OCI-LY1 (cell line): ENCODE measurements at regions not wholly inside any gene's neighbourhood (a gene's known extent, or its start where the extent isn't known, plus 50 kb on each side); places are given as distances from the start of the nearest gene placed in this dataset.

Source experiments
- CTCF ChIP-seq: fragments of 200-600 bp; sonication (generic), shearing (Covaris generic); IDR thresholded peaks from 2 replicates; pipeline ENCODE4 v1.5.1; 2017; ENCODE audit warnings: mild to moderate bottlenecking, antibody characterized with exemption, low read length, moderate library complexity, mixed read lengths
- EZH2 ChIP-seq: fragments of 200-600 bp; sonication (generic), shearing (Covaris generic); IDR thresholded peaks from 2 replicates; pipeline ENCODE4 v1.8.0; 2017; ENCODE audit warnings: borderline replicate concordance, mixed run types, mild to moderate bottlenecking, antibody characterized with exemption, low read length, moderate library complexity, mixed read lengths

DNA sequence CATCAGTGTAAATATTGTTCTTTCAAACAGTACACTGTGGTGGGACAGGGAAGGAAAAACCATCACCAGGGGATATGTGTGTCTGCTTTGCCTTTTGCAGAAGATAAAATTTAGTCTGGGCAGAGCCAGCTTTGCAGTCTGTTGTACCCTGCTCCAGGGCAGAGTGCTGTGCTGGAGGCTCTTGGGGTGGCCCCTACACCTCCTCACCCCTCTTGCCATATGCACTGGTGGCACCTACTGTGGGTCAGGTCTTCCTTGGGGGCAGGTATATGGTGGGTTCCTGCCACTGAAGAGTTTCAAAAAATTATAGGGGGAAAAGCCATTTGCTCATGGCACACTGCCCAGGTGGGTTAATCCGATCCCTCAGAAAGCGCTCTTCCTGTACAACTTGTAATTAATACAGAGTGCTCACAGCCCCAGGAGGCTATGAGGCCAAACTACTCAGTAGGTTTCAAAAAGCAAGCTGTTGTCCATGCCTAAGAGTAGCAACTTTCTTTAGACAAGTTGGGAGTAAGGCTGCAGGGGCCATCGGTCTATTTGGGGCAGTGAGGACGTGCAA, 112.7 kb upstream of the BMPER start:
- no peak for TF ChIP-seq CTCF
- TF ChIP-seq EZH2: no peak
